Panc1 (cell line): ENCODE measurements at regions not wholly inside any gene's neighbourhood (a gene's known extent, or its start where the extent isn't known, plus 50 kb on each side); places are given as distances from the start of the nearest gene placed in this dataset.

Experiments
- ATAC-seq: fragments of 200-7000 bp; cut with Tn5 transposase; 2 replicates; pipeline ENCODE4 v1.9.1; 2020; ENCODE audit warnings: mild to moderate bottlenecking, moderate library complexity
- BruUV-seq: library from RNA; stranded (reverse); fragments of 400-500 nt; replicated peaks from 2 replicates; lab custom pipeline; 2021; lab: Mats Ljungman, UMichigan
- CTCF ChIA-PET: fragments of 300-600 bp; sonication (Branson Sonifier 250); formaldehyde crosslinking; loops from one replicate; lab custom pipeline; 2022; ENCODE audit warnings: antibody characterized with exemption; lab: Charles Lee
- POLR2A ChIA-PET: fragments of 300-600 bp; sonication (Branson Sonifier 250); formaldehyde crosslinking; loops from one replicate; lab custom pipeline; 2022; ENCODE audit warnings: antibody characterized with exemption; lab: Charles Lee
- DNase-seq: peaks from one replicate; pipeline ENCODE4 v3.0.0-alpha.2; 2010; ENCODE audit warnings: low read depth, low spot score
- H3K27ac ChIP-seq: 2 replicates; pipeline ENCODE4 v1.5.1; 2011; ENCODE audit warnings: mild to moderate bottlenecking, low read length, inconsistent platforms
- H3K27me3 ChIP-seq: fragments of 200-500 bp; sonication (Bioruptor generic); 2 replicates; pipeline ENCODE4 v1.6.0; 2014; ENCODE audit warnings: low read length, inconsistent platforms; ENCODE audit not compliant: control insufficient read depth, insufficient read depth
- H3K36me3 ChIP-seq: fragments of 200-500 bp; sonication (Bioruptor generic); 2 replicates; pipeline ENCODE4 v1.5.1; 2014; ENCODE audit warnings: inconsistent platforms, mild to moderate bottlenecking, low read length, moderate library complexity; ENCODE audit not compliant: control insufficient read depth, insufficient read depth
- H3K4me1 ChIP-seq: 2 replicates; pipeline ENCODE4 v1.5.1; 2011; ENCODE audit warnings: inconsistent platforms, mild to moderate bottlenecking, low read length, moderate library complexity; ENCODE audit not compliant: control insufficient read depth, insufficient read depth
- H3K4me3 ChIP-seq, 2 experiments: 2 replicates each; pipeline ENCODE4 v1.5.1; 2011 to 2012; ENCODE audit warnings: low read depth in 2 of 2, low read length in 2 of 2, mild to moderate bottlenecking in 2 of 2, inconsistent platforms in 1 of 2, moderate library complexity in 1 of 2
- H3K9me3 ChIP-seq: fragments of 200-500 bp; sonication (Bioruptor generic); 2 replicates; pipeline ENCODE4 v1.5.1; 2014; ENCODE audit warnings: low read depth, mild to moderate bottlenecking, inconsistent platforms, low read length, moderate library complexity; ENCODE audit not compliant: control insufficient read depth, insufficient read depth
- CTCF ChIP-seq: fragments of 450-650 bp; IDR thresholded peaks from 2 replicates; pipeline ENCODE4 v1.5.1; 2017; ENCODE audit warnings: mild to moderate bottlenecking
- POLR2AphosphoS5 ChIP-seq: IDR thresholded peaks from 2 replicates; pipeline ENCODE4 v1.6.1; 2012; ENCODE audit warnings: mild to moderate bottlenecking, low read depth, low read length, moderate library complexity
- REST ChIP-seq, 2 experiments: IDR thresholded peaks; 2 replicates each; pipeline ENCODE4 v1.6.1; 2011 to 2012; ENCODE audit warnings: low read depth in 2 of 2, control low read depth in 1 of 2, low read length in 1 of 2, mild to moderate bottlenecking in 1 of 2, moderate library complexity in 1 of 2; ENCODE audit not compliant: insufficient read depth in 1 of 2
- SIN3A ChIP-seq: IDR thresholded peaks from 2 replicates; pipeline ENCODE4 v1.6.1; 2012; ENCODE audit warnings: low read depth, mild to moderate bottlenecking, low read length, moderate library complexity, borderline replicate concordance; ENCODE audit not compliant: insufficient read depth
- TCF7L2 ChIP-seq: IDR thresholded peaks from 2 replicates; pipeline ENCODE4 v1.6.1; 2011; ENCODE audit warnings: mild to moderate bottlenecking, low read depth, low read length, inconsistent platforms
- in situ Hi-C: cut with HindIII; loops from 2 replicates; pipeline ENCODE4 v1.10.0; 2016; ENCODE audit warnings: low sequenced_read_pairs, low pct_unique_long_range_greater_than_20kb
- intact Hi-C: fragments of 100-400 bp; cut with micrococcal nuclease; formaldehyde crosslinking; loops from one replicate; pipeline ENCODE4 v1.10.0; 2022; ENCODE audit not compliant: unreplicated experiment

- in situ Hi-C loops, result no loop called here
Measured at GRCh38 chr2:19029655-19030054, 328.8 kb downstream of the OSR1 start.

GRCh38 chr2:19028587-19029375 is 329.6 kb downstream of the OSR1 start:
- no peaks in the 10 kb centered on the region for H3K4me1 ChIP-seq
- ChIA-PET CTCF (no interaction called here), POLR2A (no interaction called here)
- no peaks in the 10 kb centered on the region for H3K36me3 ChIP-seq
- TF ChIP-seq TCF7L2 (no peak), CTCF (no peak), POLR2AphosphoS5 (no peak), REST (IDR thresholded peaks at IDR 0.05; ENCODE audit: insufficient read depth in 1 of 2, low read depth in 2 of 2, low read length in 1 of 2) (no peak), SIN3A (no peak)
- in situ Hi-C loops, result no loop called here
- H3K9me3 ChIP-seq, result no peaks in the 10 kb centered on the region
- no peaks in the 10 kb centered on the region for H3K27me3 ChIP-seq
- intact Hi-C loops, result no loop called here
- no peak for ATAC-seq
- no peak overlapping the region for H3K4me3 ChIP-seq
- H3K27ac ChIP-seq, result no peak overlapping the region
- DNase-seq, result no peak
- BruUV-seq, result no TSS peak

More at GRCh38 chr2:19029655-19030054, 328.8 kb downstream of the OSR1 start:
- ChIA-PET CTCF (no interaction called here), POLR2A (no interaction called here)
- Histone ChIP-seq H3K27me3 (no peaks in the 10 kb centered on the region), H3K4me1 (no peaks in the 10 kb centered on the region), H3K9me3 (no peaks in the 10 kb centered on the region), H3K36me3 (no peaks in the 10 kb centered on the region), H3K27ac (no peak overlapping the region), H3K4me3 (no peak overlapping the region)
- intact Hi-C loops, result no loop called here
- ATAC-seq (no peak), DNase-seq (no peak)
- no TSS peak for BruUV-seq
- TF ChIP-seq TCF7L2 (no peak), POLR2AphosphoS5 (no peak)

GRCh38 chr2:19027626-19028025 is 330.8 kb downstream of the OSR1 start:
- CTCF ChIA-PET, result no interaction called here
- in situ Hi-C loops (no loop called here), intact Hi-C loops (no loop called here)
- no peak for DNase-seq
- Histone ChIP-seq H3K9me3 (no peaks in the 10 kb centered on the region), H3K4me3 (no peak overlapping the region), H3K27ac (no peak overlapping the region), H3K36me3 (no peaks in the 10 kb centered on the region), H3K27me3 (no peaks in the 10 kb centered on the region), H3K4me1 (no peaks in the 10 kb centered on the region)
- BruUV-seq, result no TSS peak
- no peak for ATAC-seq
- no peak for TF ChIP-seq POLR2AphosphoS5
- no peak for TF ChIP-seq CTCF
- TF ChIP-seq TCF7L2, result no peak
- TF ChIP-seq SIN3A, result no peak
- TF ChIP-seq REST (IDR thresholded peaks at IDR 0.05; ENCODE audit: insufficient read depth in 1 of 2, low read depth in 2 of 2, low read length in 1 of 2), result no peak
- POLR2A ChIA-PET, result no interaction called here
